ENCODE measurements at regions not wholly inside any gene's neighbourhood (a gene's known extent, or its start where the extent isn't known, plus 50 kb on each side); places are given as distances from the start of the nearest gene placed in this dataset.

- Histone ChIP-seq H3K4me2 (ENCODE audit: low read length) (no peak overlapping the region), H4K20me1 (ENCODE audit: insufficient read depth, low read length) (no peaks in the 10 kb centered on the region), H3K27ac (ENCODE audit: low read depth, low read length, poor library complexity, severe bottlenecking) (no peak overlapping the region), H3K36me3 (ENCODE audit: insufficient read depth, low read length) (no peaks in the 10 kb centered on the region), H3K4me3 (ENCODE audit: low read depth, low read length, poor library complexity, severe bottlenecking) (no peak overlapping the region), H3K9me2 (ENCODE audit: insufficient read depth, low read length) (no peaks in the 10 kb centered on the region), H2AFZ (ENCODE audit: low read length) (no peak overlapping the region), H3K4me1 (ENCODE audit: insufficient read depth, low read length, poor library complexity, severe bottlenecking) (no peaks in the 10 kb centered on the region), H3K79me2 (ENCODE audit: insufficient read depth, low read depth, low read length) (no peaks in the 10 kb centered on the region), H3K9me3 (ENCODE audit: low read length) (no peaks in the 10 kb centered on the region)
- TF ChIP-seq EZH2phosphoT487 (IDR thresholded peaks at IDR 0.05; ENCODE audit: borderline replicate concordance, low read depth, low read length) (no peak), CTCF (conservative IDR thresholded peaks at IDR 0.05; ENCODE audit: low read length) (no peak)
- DNase-seq (ENCODE audit: low spot score), result no peak
- intact Hi-C loops (cut with micrococcal nuclease; ENCODE audit: unreplicated experiment), result no loop called here
- ChIA-PET POLR2A (interaction anchor here (0.5 to 0.6 kb wide), 2 partner anchors 729 to 1186 kb away, joined by 3 read pairs; no protein-coding TSS in a partner anchor), CTCF (ENCODE audit: unreplicated experiment) (no interaction called here)
- BruUV-seq (replicated peaks), result no TSS peak
Observed at GRCh38 chr5:164663198-164663989, 1158.0 kb downstream of the MAT2B start.

GRCh38 chr5:164671640-164672039, 1166.2 kb downstream of the MAT2B start:
- Histone ChIP-seq H2AFZ (ENCODE audit: low read length) (no peak overlapping the region), H3K9me3 (ENCODE audit: low read length) (no peaks in the 10 kb centered on the region), H4K20me1 (ENCODE audit: insufficient read depth, low read length) (no peaks in the 10 kb centered on the region), H3K4me2 (ENCODE audit: low read length) (no peak overlapping the region), H3K4me1 (ENCODE audit: insufficient read depth, low read length, poor library complexity, severe bottlenecking) (no peaks in the 10 kb centered on the region), H3K9me2 (ENCODE audit: insufficient read depth, low read length) (no peaks in the 10 kb centered on the region), H3K27ac (ENCODE audit: low read depth, low read length, poor library complexity, severe bottlenecking) (no peak overlapping the region), H3K4me3 (ENCODE audit: low read depth, low read length, poor library complexity, severe bottlenecking) (no peak overlapping the region), H3K79me2 (ENCODE audit: insufficient read depth, low read depth, low read length) (no peaks in the 10 kb centered on the region), H3K36me3 (ENCODE audit: insufficient read depth, low read length) (no peaks in the 10 kb centered on the region)
- TF ChIP-seq EZH2phosphoT487 (IDR thresholded peaks at IDR 0.05; ENCODE audit: borderline replicate concordance, low read depth, low read length) (no peak), CTCF (conservative IDR thresholded peaks at IDR 0.05; ENCODE audit: low read length) (no peak)
- ChIA-PET CTCF (ENCODE audit: unreplicated experiment) (no interaction called here), POLR2A (interaction anchor here (0.5 to 1.2 kb wide), 2 partner anchors 20 to 26 kb away, joined by 3 read pairs; no protein-coding TSS in a partner anchor)
- intact Hi-C loops (cut with micrococcal nuclease; ENCODE audit: unreplicated experiment), result no loop called here
- BruUV-seq (replicated peaks), result no TSS peak
- no peak for DNase-seq (ENCODE audit: low spot score)

GRCh38 chr5:164672205-164672604, 1166.8 kb downstream of the MAT2B start:
- CTCF ChIA-PET (ENCODE audit: unreplicated experiment), result no interaction called here
- H3K27ac ChIP-seq (ENCODE audit: low read depth, low read length, poor library complexity, severe bottlenecking), result no peak overlapping the region
- no peaks in the 10 kb centered on the region for H3K4me1 ChIP-seq (ENCODE audit: insufficient read depth, low read length, poor library complexity, severe bottlenecking)
- no peak overlapping the region for H2AFZ ChIP-seq (ENCODE audit: low read length)
- no peaks in the 10 kb centered on the region for H3K36me3 ChIP-seq (ENCODE audit: insufficient read depth, low read length)
- H3K79me2 ChIP-seq (ENCODE audit: insufficient read depth, low read depth, low read length), result no peaks in the 10 kb centered on the region
- BruUV-seq (replicated peaks), result no TSS peak
- POLR2A ChIA-PET, result interaction anchor here (0.5 to 1.2 kb wide), 2 partner anchors 17 to 21 kb away, joined by 3 read pairs; no protein-coding TSS in a partner anchor
- no peaks in the 10 kb centered on the region for H3K9me3 ChIP-seq (ENCODE audit: low read length)
- no peak overlapping the region for H3K4me3 ChIP-seq (ENCODE audit: low read depth, low read length, poor library complexity, severe bottlenecking)
- no peak for DNase-seq (ENCODE audit: low spot score)
- intact Hi-C loops (cut with micrococcal nuclease; ENCODE audit: unreplicated experiment), result no loop called here
- H4K20me1 ChIP-seq (ENCODE audit: insufficient read depth, low read length), result no peaks in the 10 kb centered on the region
- no peak for TF ChIP-seq EZH2phosphoT487 (IDR thresholded peaks at IDR 0.05; ENCODE audit: borderline replicate concordance, low read depth, low read length)
- no peak for TF ChIP-seq CTCF (conservative IDR thresholded peaks at IDR 0.05; ENCODE audit: low read length)
- H3K4me2 ChIP-seq (ENCODE audit: low read length), result no peak overlapping the region
- no peaks in the 10 kb centered on the region for H3K9me2 ChIP-seq (ENCODE audit: insufficient read depth, low read length)
